GM18508 (cell line): ENCODE measurements at regions not wholly inside any gene's neighbourhood (a gene's known extent, or its start where the extent isn't known, plus 50 kb on each side); places are given as distances from the start of the nearest gene placed in this dataset.

ENCODE experiments used
- ATAC-seq: cut with Tn5 transposase; IDR thresholded peaks from one replicate; pipeline ENCODE4 v1.9.1; 2021; ENCODE audit warnings: moderate number of reproducible peaks; ENCODE audit not compliant: insufficient read depth, unreplicated experiment

DNA sequence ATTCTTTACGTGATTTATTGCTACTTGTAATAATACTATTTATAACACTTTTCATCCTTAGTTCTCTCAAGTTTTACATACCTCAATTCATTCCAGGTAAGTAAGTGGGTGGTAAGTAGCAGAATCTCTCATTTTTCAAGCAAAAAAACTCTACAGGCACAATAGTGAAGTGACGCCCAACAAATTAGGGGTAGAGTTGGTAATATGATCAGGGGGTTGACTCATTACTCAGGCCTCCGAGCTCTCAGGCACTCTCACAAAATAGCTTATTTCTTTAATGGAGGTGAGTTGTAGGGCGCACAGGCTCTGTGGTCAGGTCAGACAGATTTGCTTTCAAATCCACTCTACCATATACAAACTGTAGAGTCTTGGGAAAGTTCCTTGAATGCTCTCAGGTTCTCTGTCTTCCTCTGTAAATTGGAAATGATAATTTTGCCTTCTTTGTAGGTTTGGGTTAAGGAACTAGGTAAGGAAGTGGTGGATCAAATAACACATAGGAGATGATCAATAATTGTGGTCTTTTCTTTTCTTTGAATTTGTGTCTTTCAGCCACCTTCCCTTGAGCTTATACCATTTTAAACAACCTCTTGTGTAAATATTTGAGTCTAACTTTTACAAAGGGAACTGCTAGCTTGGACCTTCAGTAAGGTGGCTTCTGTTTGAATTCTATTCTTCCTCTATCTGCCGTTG, 134.9 kb upstream of the LEF1 start:
- ATAC-seq: no peak

DNA sequence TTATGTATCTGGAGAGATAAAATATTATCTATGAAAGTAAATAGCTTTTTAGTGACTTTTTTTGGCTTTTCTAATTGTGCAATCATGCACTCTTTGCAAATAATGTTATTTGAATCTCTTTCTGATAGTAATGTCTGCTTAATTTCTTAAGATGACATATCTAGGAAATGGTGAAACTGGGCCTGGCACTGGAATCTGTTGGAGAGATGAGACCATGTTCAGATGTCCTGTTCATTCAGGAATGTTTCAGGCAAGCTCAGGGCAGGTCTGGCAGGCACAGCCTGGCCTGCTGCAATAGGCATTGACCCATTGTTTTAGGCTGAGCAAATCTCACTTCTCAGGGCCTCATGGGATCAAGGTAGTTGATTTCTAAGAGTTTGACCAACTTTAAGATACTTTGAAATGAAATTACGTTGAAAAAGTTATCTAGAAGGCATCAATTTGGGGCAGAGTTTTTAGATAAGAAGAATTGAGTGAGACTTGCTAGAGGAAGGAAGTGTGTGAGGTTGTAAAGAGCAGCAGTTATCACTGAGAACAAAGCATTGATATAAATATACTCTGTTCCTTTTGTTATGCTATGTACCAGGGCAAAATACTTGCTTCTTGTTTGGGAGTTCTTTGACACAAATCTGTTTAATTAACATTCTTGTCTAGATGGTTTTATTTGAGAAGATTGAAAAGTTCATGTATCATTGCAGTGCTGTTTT, 133.0 kb upstream of the LEF1 start:
- ATAC-seq: no peak

DNA sequence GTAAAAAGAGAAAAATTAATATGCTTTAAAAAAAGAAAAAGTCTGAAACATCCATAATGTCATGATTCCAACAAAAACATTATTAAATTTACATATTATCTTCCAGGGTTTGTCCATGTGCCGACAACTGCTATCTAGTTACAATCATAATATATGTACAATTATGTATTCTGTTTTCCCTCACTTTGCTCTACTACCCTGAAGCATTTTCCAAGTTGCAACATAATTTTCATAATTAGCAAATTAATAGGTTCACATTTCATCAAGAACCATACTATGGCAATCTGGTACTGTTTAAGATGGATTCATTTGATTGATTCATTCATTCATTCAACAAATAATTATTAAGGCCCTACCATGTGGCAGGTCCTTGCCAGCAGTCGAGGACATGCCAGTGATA, 128.9 kb upstream of the LEF1 start:
- no peak for ATAC-seq

DNA sequence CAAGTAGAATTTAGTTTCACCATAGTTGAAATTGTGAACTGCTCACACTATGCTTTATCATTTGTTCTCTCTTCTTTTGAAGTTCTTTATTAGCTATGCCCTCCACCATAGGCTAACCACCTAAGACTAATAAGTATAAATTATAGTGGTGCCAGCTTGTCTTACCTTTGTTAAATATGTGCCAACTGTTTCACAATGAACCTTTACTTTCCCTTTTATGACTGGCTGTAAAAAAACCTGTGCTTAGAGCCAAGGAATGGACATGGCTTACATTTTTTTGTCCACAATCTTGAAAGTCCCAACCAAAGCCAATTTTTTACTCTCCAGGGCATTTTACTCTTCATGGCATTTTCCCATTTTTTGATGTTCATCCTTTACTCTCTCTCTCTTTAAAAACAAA, 123.5 kb upstream of the LEF1 start:
- ATAC-seq: no peak

DNA sequence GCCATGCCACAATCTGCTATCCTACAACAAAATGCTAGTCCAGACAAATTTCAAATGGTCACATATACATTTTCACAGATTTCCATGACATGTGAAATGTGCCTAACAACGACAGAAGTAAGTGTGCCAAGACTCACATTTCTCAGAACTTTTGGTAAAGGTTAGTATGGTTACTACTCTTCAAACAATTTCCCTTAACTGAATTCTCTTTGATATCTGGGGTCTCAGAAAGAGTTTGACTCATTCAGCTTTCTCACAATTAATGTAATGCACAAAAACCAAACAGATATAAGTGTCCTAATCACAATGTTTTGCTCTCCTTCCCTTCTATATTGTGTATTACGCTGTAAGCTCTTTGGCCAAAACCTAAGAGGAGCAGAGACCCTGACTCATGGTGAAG, 122.4 kb upstream of the LEF1 start:
- no peak for ATAC-seq

DNA sequence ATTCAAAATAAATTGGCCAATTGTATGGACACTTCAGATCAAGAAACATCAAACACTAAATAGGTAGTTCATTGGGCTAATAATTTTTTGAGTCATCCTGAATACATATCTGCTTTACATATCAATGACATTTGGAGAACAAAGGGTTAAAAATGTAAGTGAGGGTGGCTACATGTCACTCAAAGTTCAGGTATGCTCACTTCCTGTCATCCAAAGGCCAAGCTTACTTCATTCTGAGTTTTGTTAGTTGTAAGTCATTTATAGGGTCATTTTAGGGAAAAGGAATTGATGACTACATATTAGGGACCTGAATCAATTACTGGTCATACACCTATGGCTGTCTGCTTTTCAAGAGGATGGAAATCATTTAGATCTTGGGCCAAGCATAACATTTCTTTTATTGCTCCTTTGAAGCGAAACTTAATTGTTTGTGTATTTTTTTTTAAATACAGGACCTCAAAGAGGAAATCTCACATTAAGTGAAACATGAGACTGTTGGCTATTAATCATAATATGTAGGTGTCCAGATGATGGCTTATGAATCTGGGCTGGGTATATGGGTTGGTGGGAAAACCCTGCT, 119.2 kb upstream of the LEF1 start:
- ATAC-seq: no peak

GRCh38 chr4:108280072-108280471, 111.3 kb upstream of the LEF1 start:
- no peak for ATAC-seq

GRCh38 chr4:108276690-108277089, 108.0 kb upstream of the LEF1 start:
- no peak for ATAC-seq

- no peak for ATAC-seq
These were observed 104.3 kb upstream of the LEF1 start for GRCh38 chr4:108272986-108273385.

GRCh38 chr4:108272561-108272960, 103.8 kb upstream of the LEF1 start:
- ATAC-seq: no peak

DNA sequence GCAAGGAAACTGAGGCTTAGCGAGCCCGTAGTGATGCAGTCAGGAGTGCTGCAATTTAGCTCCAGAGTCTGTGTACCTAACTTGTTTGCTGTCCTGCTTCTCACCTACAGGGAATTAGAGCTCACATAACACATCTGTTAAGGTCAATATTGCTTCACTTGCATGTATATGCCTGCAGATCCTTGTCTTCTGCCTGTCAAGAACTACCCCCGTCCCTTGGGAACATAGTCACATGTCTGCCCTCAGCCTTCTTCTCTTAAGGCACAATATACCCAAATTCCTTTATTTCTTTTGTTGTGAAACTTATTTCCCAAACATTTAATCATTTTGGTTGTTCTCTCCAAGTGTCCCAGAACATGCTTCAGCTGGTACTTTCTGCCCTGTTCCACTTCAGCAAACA, 103.3 kb upstream of the LEF1 start:
- ATAC-seq: no peak

DNA sequence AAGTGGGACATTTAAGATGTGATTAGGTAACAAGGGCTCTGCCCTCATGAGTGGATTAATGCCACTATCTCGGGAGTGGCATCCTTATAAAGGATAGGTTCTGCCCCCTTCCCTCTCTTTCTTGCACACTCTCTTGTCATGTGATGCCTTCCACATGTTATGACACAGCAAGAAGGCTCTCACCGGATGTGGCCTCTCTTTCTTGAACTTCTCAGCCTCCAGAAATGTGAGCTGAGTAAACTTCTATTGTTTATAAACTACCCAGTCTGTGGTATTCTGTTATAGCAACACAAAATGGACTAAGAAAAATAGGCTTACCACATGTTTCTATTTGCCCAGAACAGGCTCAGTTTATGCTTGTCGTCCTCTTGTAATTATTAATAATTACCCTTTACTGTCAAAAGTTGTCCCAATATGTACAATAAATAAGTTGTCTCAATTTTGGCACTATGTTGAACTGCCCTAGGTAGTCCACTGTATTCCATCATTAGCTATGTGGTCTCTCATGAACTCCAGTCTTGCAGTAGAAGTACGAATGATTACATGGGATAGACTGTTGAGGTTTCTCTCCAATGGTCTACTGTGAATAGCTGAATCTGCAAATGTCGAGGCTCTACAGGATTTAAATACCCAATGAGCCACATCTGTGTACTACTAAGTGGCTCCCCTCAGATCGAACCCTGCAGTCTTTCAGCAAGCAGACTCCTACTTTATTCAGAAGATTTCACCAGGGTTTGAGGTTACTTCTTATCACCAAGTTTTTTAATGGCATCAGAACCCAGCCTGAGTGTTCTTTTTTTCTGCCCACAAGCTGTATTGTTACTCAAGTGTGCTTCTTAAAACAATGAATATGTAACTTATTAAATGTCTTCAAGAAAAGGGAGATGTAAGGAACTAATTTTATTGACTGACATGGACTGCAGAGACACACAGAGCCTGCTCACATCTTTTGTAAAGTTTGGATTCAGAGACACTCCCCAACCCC, 102.0 kb upstream of the LEF1 start:
- ATAC-seq: no peak

- ATAC-seq: no peak
These were observed 96.0 kb upstream of the LEF1 start for GRCh38 chr4:108264693-108265092.

DNA sequence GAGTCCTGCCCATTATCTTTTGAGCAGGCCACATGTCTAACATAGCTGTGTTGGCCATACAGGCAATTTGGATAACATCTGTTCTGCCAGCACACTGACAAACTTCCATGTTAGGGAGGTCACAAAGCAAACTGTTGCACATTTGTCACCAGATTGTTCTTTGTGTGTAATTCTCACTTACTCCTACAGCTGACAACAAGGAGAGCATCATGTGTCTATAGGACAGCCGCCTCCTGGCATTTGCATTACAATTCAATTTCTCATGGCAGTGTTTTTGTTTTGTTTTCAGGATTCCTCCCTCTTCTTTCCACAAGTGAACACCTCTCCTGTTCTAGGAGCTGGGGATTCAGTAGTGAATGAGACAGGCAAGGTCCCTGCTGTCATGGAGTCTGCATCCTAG, 94.3 kb upstream of the LEF1 start:
- ATAC-seq: no peak

DNA sequence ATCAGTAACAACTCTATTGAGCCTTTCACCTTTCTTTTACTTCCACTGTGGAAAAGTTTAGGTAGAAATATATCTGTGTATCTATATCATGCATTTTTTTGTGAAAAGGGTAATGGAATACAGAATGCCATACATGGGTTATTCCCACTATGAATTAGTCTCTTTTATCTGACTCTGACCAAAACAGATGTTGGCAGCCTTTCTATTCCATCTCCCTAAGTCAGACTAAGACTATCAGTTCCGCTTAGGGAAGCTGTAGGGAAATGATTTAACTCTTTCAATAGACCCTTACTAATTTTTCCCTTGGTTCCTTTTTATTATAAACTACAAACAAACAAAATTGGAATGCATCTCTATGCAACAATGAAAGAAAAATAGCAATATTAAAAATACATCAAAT, 92.3 kb upstream of the LEF1 start:
- ATAC-seq: no peak

GRCh38 chr4:108256538-108256937, 87.8 kb upstream of the LEF1 start:
- ATAC-seq: no peak

- ATAC-seq: no peak
These were observed 86.5 kb upstream of the LEF1 start for GRCh38 chr4:108255203-108255747.

DNA sequence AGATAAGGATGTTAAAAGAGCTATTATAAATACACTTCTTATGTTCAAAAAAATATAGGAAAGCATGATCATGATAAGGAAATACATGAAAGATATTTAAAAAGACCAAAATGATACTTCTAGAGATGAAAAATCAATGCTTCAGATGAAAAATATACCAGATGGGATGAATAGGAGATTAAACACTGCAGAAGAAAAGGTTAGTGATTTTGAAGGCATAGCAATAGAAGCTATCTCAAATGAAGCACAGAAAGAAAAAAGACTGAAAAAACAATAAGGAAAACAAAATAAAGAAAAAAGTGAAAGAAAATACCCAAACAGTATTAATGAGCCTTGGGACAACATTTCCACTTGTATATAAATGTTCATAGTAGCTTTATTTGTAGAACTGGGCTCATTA, 80.7 kb upstream of the LEF1 start:
- no peak for ATAC-seq

- ATAC-seq: no peak
These were observed 78.8 kb upstream of the LEF1 start for GRCh38 chr4:108247387-108248049.

GRCh38 chr4:108244606-108245005, 75.9 kb upstream of the LEF1 start:
- no peak for ATAC-seq
